ENCODE measurements at regions not wholly inside any gene's neighbourhood (a gene's known extent, or its start where the extent isn't known, plus 50 kb on each side); places are given as distances from the start of the nearest gene placed in this dataset.

GRCh38 chr1:221919341-221919740, 177.5 kb upstream of the DUSP10 start:
- no peak for TF ChIP-seq ZNF16 (tag by site-specific recombination; IDR thresholded peaks at IDR 0.05; ENCODE audit: low read depth)
- Histone ChIP-seq H3K4me3 (ENCODE audit: low read depth, low read length) (no peak overlapping the region), H3K27ac (ENCODE audit: extremely low read depth, low read depth, low read length) (no peak overlapping the region), H3K36me3 (ENCODE audit: control insufficient read depth in 2 of 2, insufficient read depth in 1 of 2, low read length in 2 of 2) (no peaks in the 10 kb centered on the region), H3K4me1 (ENCODE audit: control insufficient read depth, insufficient read depth, low read length) (no peaks in the 10 kb centered on the region), H3K9me3 (ENCODE audit: control insufficient read depth, insufficient read depth, low read depth, low read length) (no peaks in the 10 kb centered on the region)
- ChIA-PET POLR2A (no interaction called here), CTCF (no interaction called here)

- H3K27ac ChIP-seq (ENCODE audit: extremely low read depth, low read depth, low read length), result no peak overlapping the region
- no peaks in the 10 kb centered on the region for H3K9me3 ChIP-seq (ENCODE audit: control insufficient read depth, insufficient read depth, low read depth, low read length)
- TF ChIP-seq ZNF555 (tag by site-specific recombination; conservative IDR thresholded peaks at IDR 0.05) (no peak), ZNF404 (tag by site-specific recombination; IDR thresholded peaks at IDR 0.05) (no peak), ZNF501 (tag by site-specific recombination; IDR thresholded peaks at IDR 0.05) (no peak), ZNF175 (tag by site-specific recombination; IDR thresholded peaks at IDR 0.05) (no peak), ZSCAN4 (tag by site-specific recombination; IDR thresholded peaks at IDR 0.05) (0 out of 2 replicates have a peak, but pooled peaks have one; percentile 18), RBAK (tag by site-specific recombination; IDR thresholded peaks at IDR 0.05) (no peak), GLIS2 (tag by site-specific recombination; IDR thresholded peaks at IDR 0.05) (no peak)
- CTCF ChIA-PET, result no interaction called here
- H3K4me3 ChIP-seq (ENCODE audit: low read depth, low read length), result no peak overlapping the region
- no peaks in the 10 kb centered on the region for H3K36me3 ChIP-seq (ENCODE audit: control insufficient read depth in 2 of 2, insufficient read depth in 1 of 2, low read length in 2 of 2)
- POLR2A ChIA-PET, result no interaction called here
- no peaks in the 10 kb centered on the region for H3K4me1 ChIP-seq (ENCODE audit: control insufficient read depth, insufficient read depth, low read length)
Measured at GRCh38 chr1:221916176-221916575, 174.3 kb upstream of the DUSP10 start.

GRCh38 chr1:221915764-221916163, 173.9 kb upstream of the DUSP10 start:
- ChIA-PET POLR2A (no interaction called here), CTCF (no interaction called here)
- Histone ChIP-seq H3K4me3 (ENCODE audit: low read depth, low read length) (no peak overlapping the region), H3K27ac (ENCODE audit: extremely low read depth, low read depth, low read length) (no peak overlapping the region), H3K36me3 (ENCODE audit: control insufficient read depth in 2 of 2, insufficient read depth in 1 of 2, low read length in 2 of 2) (no peaks in the 10 kb centered on the region), H3K4me1 (ENCODE audit: control insufficient read depth, insufficient read depth, low read length) (no peaks in the 10 kb centered on the region), H3K9me3 (ENCODE audit: control insufficient read depth, insufficient read depth, low read depth, low read length) (no peaks in the 10 kb centered on the region)
- TF ChIP-seq ZNF544 (tag by site-specific recombination; IDR thresholded peaks at IDR 0.05), result no peak
- no peak for TF ChIP-seq REST (tag by site-specific recombination; IDR thresholded peaks at IDR 0.05)
- no peak for TF ChIP-seq ZNF510 (tag by site-specific recombination; IDR thresholded peaks at IDR 0.05; ENCODE audit: insufficient replicate concordance)
- no peak for TF ChIP-seq ZNF596 (tag by site-specific recombination; IDR thresholded peaks at IDR 0.05)
- no peak for TF ChIP-seq GLIS1 (tag by site-specific recombination; IDR thresholded peaks at IDR 0.05)

GRCh38 chr1:221913351-221913892, 171.5 kb upstream of the DUSP10 start:
- Histone ChIP-seq H3K9me3 (ENCODE audit: control insufficient read depth, insufficient read depth, low read depth, low read length) (no peaks in the 10 kb centered on the region), H3K4me3 (ENCODE audit: low read depth, low read length) (no peak overlapping the region), H3K36me3 (ENCODE audit: control insufficient read depth in 2 of 2, insufficient read depth in 1 of 2, low read length in 2 of 2) (no peaks in the 10 kb centered on the region), H3K27ac (ENCODE audit: extremely low read depth, low read depth, low read length) (no peak overlapping the region), H3K4me1 (ENCODE audit: control insufficient read depth, insufficient read depth, low read length) (no peaks in the 10 kb centered on the region)
- TF ChIP-seq ZNF549 (tag by site-specific recombination; IDR thresholded peaks at IDR 0.05) (no peak), ZBTB7A (tag by site-specific recombination; IDR thresholded peaks at IDR 0.05; ENCODE audit: low read depth) (no peak), ZNF354C (tag by site-specific recombination; IDR thresholded peaks at IDR 0.05; ENCODE audit: borderline replicate concordance, low read depth) (no peak), HOXA7 (CRISPR knock-in tag; IDR thresholded peaks at IDR 0.05; ENCODE audit: borderline replicate concordance) (no peak), ZNF488 (tag by site-specific recombination; IDR thresholded peaks at IDR 0.05) (no peak), ZFHX2 (tag by site-specific recombination; conservative IDR thresholded peaks at IDR 0.05) (no peak)
- POLR2A ChIA-PET, result no interaction called here
- CTCF ChIA-PET, result no interaction called here

Measured in HEK293 (cell line).